ENCODE measurements at regions not wholly inside any gene's neighbourhood (a gene's known extent, or its start where the extent isn't known, plus 50 kb on each side); places are given as distances from the start of the nearest gene placed in this dataset.

- intact Hi-C loops (cut with DNase I): no loop called here
Observed at GRCh38 chr16:55189224-55189623, 134.8 kb upstream of the IRX6 start.

GRCh38 chr16:55189682-55190636 lies 134.0 kb upstream of the IRX6 start:
- DNase-seq: no peak
- intact Hi-C loops (cut with DNase I): no loop called here
- ATAC-seq: no peak

More at GRCh38 chr16:55189224-55189623, 134.8 kb upstream of the IRX6 start:
- DNase-seq (no peak), ATAC-seq (no peak)

GRCh38 chr16:55192734-55193133 lies 131.3 kb upstream of the IRX6 start:
- intact Hi-C loops (cut with DNase I): no loop called here
- ATAC-seq (no peak), DNase-seq (no peak)

- ATAC-seq (no peak), DNase-seq (no peak)
- intact Hi-C loops (cut with DNase I): no loop called here
Observed at GRCh38 chr16:55203570-55203969, 120.4 kb upstream of the IRX6 start.

GRCh38 chr16:55204069-55204468 lies 119.9 kb upstream of the IRX6 start:
- intact Hi-C loops (cut with DNase I): no loop called here
- DNase-seq (no peak), ATAC-seq (no peak)

- no peak for DNase-seq
- ATAC-seq: no peak
- intact Hi-C loops (cut with DNase I): no loop called here
Observed at GRCh38 chr16:55204923-55205322, 119.1 kb upstream of the IRX6 start.

GRCh38 chr16:55207693-55208428 lies 116.1 kb upstream of the IRX6 start:
- ATAC-seq: no peak
- no peak for DNase-seq
- intact Hi-C loops (cut with DNase I): no loop called here

GRCh38 chr16:55209626-55210025 lies 114.4 kb upstream of the IRX6 start:
- ATAC-seq: no peak
- DNase-seq: no peak
- intact Hi-C loops (cut with DNase I): no loop called here

GRCh38 chr16:55212791-55213190 lies 111.2 kb upstream of the IRX6 start:
- DNase-seq (no peak), ATAC-seq (no peak)
- intact Hi-C loops (cut with DNase I): no loop called here

GRCh38 chr16:55214412-55214811 lies 109.6 kb upstream of the IRX6 start:
- no peak for ATAC-seq
- no peak for DNase-seq
- intact Hi-C loops (cut with DNase I): no loop called here

GRCh38 chr16:55214974-55215494 lies 109.0 kb upstream of the IRX6 start:
- ATAC-seq (no peak), DNase-seq (no peak)
- intact Hi-C loops (cut with DNase I): no loop called here

- intact Hi-C loops (cut with DNase I): no loop called here
- DNase-seq (no peak), ATAC-seq (no peak)
Observed at GRCh38 chr16:55217392-55217791, 106.6 kb upstream of the IRX6 start.

GRCh38 chr16:55221836-55222235 lies 102.2 kb upstream of the IRX6 start:
- DNase-seq (no peak), ATAC-seq (no peak)

GRCh38 chr16:55222486-55222885 lies 101.5 kb upstream of the IRX6 start:
- ATAC-seq: no peak
- intact Hi-C loops (cut with DNase I): no loop called here
- no peak for DNase-seq

More at GRCh38 chr16:55221836-55222235, 102.2 kb upstream of the IRX6 start:
- intact Hi-C loops (cut with DNase I): no loop called here

- intact Hi-C loops (cut with DNase I): no loop called here
- no peak for ATAC-seq
- DNase-seq: no peak
Observed at GRCh38 chr16:55225972-55226542, 97.9 kb upstream of the IRX6 start.

- DNase-seq: no peak
Observed at GRCh38 chr16:55232822-55233221, 91.2 kb upstream of the IRX6 start.

GRCh38 chr16:55233464-55233863 lies 90.5 kb upstream of the IRX6 start:
- DNase-seq: no peak
- intact Hi-C loops (cut with DNase I): no loop called here

More at GRCh38 chr16:55232822-55233221, 91.2 kb upstream of the IRX6 start:
- ATAC-seq: no peak
- intact Hi-C loops (cut with DNase I): no loop called here

GRCh38 chr16:55236655-55237054 lies 87.3 kb upstream of the IRX6 start:
- DNase-seq: no peak
- intact Hi-C loops (cut with DNase I): no loop called here
- ATAC-seq: no peak

More at GRCh38 chr16:55233464-55233863, 90.5 kb upstream of the IRX6 start:
- no peak for ATAC-seq

GRCh38 chr16:55239723-55240122 lies 84.3 kb upstream of the IRX6 start:
- ATAC-seq: no peak
- DNase-seq: no peak
- intact Hi-C loops (cut with DNase I): no loop called here

GRCh38 chr16:55240888-55241287 lies 83.1 kb upstream of the IRX6 start:
- ATAC-seq: no peak
- intact Hi-C loops (cut with DNase I): no loop called here
- no peak for DNase-seq

All from left cardiac atrium (tissue), 4 donors.